ENCODE measurements at regions not wholly inside any gene's neighbourhood (a gene's known extent, or its start where the extent isn't known, plus 50 kb on each side); places are given as distances from the start of the nearest gene placed in this dataset.
A peak's percentile ranks its signal among the peaks of the same experiment; 100 is the strongest.
"Not testable (repeated sequence)": the region's sequence is repeated elsewhere in the genome, so short reads cannot be mapped to it uniquely, and the experiment has no call there.

DNA sequence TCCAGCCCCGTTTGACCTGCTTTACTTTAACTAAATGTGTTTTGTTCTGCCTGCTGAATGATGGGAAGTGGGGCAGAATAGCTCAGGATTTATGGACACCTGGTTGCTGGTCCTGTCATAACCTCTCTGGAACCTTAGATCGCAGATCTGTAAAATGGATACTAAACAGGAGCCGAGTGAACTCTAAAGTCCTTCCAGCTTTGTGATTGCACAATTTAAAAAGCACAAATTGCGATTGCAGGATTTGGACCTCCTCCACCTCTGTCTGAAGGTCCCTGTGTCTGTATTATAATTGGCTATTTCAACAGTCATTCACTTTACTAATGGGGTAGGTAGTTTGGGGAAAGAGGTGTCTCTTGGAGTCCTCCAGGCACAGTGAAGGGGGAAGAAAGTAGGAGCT is 220.4 kb downstream of the LY86 start:
- DNase-seq (ENCODE audit: extremely low read depth, low read depth, low spot score): no peak

DNA sequence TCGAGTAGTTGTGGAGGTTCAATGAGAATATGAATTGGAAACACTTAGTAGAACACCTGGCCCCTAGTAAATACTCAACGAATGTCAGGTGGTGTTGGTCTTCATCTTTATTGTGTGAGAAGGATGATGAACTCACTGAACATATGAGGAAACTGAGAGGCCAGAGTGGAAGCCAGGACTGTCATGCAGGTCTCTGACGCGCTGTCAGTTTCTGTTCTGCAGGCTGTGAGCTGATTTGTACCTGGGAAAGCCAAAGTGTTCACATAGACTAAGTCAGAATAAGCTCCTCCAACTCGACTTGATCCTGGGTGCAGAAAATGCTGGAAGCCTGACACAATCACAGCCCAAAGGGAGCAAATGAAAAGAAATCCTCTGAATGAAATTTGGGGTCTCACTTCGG is 222.2 kb downstream of the LY86 start:
- no peak for DNase-seq (ENCODE audit: extremely low read depth, low read depth, low spot score)

DNA sequence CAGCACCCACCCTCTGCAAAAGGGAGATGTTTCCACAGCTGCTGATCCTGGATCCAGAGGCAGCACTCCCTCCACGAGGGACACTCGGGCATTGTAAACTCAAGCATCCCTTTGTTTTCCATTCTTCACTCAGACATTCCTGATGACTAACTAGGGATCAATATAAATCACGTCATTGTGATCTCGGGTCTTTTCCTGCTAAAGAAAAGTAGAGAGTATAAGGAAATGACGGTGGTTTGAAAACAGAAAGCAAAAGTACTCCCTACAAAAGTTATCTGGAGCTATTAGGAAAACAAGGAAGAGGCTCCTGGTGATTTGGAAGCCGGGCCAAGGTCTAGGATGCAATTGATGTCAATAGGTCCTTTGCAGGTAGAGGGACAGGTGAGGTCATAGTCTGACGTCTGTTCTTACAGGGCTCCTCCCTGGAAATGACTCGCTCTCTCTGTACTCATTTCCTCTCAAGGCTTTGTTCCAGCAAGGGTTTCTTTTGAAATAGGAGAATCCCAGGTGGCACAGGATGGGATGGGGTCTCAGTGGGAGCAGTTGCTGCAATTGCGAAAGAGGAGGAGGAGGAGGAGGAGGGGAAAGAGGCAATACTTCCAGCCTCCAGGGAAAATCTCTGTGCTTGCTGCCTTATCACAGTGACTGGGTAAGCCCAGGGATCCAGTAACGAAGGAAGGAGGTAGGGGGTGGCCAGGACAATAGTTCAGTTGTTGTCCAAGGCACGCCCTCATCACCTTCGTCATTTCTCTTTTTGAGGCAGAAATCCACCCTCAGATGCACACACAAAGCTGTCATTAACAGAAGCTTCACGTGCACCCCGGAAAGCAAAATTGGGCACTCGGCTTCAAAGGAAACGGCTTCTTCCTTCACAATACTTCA is 222.8 kb downstream of the LY86 start:
- peak; percentile 76 for DNase-seq (ENCODE audit: extremely low read depth, low read depth, low spot score)

DNA sequence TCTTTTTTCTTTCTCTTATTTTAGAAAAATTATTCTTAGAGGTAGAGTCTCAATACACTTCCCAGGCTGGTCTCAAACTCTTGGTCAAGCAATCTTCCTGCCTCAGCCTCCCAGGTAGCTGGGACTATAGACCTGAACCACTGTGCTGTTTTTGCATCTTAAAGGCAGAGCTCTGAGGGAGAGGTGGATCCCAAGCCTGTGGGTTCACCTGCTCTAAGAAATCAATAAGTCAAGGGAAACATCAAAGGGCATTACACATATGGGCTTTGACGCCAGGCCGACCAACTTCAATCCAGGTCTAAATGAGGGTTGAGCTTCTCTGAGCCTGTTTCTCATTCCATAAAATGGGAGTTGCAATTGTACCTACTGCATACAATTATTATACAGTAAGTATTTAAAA is 223.9 kb downstream of the LY86 start:
- no peak for DNase-seq (ENCODE audit: extremely low read depth, low read depth, low spot score)

DNA sequence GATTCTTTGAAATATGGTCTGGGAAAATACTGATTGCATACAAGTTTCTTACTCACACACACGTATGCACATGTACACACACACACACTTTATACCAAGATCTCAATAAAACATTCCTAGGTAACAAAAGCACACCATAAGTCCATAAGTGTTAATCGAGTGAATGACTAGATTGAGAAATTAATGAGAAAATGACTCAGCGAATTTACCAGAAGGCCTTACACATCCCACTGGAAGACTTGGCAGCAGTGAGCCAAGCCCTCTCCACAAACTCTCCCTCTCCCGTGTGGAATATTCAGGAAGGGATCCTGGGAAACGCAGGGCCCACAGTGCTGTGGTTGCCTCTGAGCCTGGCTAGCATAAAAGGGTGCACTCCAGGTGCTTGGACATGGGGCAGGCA is 227.2 kb downstream of the LY86 start:
- DNase-seq (ENCODE audit: extremely low read depth, low read depth, low spot score): no peak

DNA sequence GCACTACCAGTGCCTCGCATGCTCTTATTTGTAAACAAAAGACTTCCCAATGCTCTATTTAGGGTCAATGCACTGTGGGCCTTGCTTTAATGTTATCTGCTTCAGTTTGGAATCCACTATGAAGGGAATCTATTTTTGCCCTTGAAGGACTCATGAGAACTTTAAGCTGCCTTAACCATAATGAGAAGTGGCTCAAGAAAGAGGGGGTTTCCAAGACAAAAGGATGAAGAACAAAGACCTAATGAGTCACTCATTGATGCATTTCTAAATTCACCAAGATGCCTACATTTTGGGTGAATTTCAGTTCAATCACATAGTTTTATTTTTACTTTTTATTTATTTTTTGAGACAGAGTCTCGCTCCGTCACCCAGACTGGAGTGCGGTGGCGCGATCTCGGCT is 228.2 kb downstream of the LY86 start:
- DNase-seq (ENCODE audit: extremely low read depth, low read depth, low spot score): no peak

DNA sequence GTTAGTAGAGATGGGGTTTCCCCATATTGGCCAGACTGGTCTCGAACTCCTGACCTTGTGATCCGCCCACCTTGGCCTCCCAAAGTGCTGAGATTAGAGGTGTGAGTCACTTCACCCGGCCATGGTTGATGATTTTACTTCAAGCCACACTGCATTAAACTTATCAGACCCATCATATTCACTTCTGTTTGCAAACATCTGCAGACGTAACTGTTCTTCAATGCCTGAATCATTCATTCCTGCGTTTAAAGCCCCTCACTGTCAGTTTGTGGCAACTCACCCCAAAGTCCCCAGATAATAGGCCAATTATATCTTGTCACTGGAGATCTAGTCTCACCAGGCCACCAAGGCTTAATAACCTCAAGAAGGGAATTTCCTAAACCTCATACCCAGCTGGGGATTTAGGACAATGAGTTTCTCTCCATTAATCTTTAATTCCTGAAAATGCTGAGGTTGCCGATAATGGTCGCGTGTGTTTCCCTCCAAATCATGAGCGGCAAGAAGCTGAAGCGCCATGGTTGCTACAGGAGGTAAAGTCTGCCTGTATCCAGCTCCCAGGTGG is 229.6 kb downstream of the LY86 start:
- no peak for DNase-seq (ENCODE audit: extremely low read depth, low read depth, low spot score)

DNA sequence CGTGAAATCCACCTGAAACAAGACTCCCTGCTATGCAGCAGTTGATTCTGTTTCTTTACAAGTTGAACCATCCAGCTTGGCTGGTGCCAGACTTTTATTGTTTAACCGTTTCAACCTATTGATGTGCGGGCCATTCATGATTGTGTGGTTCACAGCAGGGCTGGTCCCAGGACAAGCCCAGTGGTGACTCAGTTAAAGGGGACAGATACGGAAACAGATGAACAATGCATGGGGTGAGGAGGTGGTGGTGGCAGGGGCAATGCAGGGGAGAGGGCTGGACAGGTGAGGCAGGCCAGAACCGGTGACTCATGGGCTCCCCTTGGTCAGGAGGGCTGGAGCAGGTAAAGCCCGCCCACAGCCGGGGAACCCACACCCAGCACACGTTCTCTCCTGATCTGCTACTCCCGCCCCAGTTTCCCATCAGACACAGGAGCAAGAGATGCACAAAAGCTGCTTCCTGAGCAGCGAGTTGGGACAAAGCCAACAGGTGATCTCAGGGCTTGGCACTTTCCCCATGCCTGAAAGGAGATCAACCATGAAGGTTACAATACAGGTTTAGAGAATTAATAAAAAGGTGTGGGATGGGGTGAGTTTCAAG is 232.2 kb downstream of the LY86 start:
- no peak for DNase-seq (ENCODE audit: extremely low read depth, low read depth, low spot score)

DNA sequence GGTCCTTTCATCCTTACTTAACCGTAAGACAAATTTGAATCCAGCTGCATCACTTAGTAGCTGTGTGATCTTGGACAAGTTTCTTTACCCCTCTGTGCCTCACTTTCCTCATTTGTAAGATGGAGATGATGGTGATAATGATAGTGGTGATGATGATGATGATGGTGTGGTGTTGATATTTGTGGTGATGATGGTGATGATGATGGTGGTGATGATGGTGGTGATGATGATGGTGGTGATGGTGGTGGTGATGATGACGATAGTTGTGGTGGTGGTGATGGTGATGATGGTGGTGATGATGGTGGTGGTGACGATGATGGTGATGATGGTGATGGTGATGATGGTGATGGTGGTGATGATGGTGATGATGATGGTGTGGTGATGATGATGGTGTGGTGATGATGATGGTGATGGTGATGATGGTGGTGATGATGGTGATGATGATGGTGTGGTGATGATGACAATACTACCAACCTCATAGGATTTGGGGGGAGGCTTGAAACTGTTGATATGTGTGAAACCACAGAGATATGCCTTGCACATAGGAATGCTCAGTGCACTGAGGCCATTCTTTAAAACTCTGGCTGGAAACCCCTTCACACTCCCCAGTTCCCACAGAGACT is 233.2 kb downstream of the LY86 start:
- DNase-seq (ENCODE audit: extremely low read depth, low read depth, low spot score): no peak

DNA sequence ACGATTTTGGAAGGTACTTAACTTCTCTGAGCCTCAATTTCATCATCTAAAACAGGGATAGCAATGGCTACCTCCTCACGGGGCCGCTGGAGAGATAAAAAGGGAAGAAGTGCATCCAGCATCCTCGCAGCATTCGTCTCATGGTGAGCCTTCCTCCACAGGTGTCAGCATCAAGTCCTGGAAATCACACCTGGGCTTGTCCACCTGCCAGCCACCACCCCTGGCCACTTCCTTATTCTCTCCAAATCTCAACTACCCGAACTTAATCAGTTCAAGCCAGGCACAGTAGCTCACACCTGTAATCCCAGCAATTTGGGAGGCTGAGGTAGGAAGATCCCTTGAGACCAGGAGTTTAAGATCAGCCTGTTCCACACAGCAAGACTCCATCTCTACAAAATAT is 234.5 kb downstream of the LY86 start:
- DNase-seq (ENCODE audit: extremely low read depth, low read depth, low spot score): no peak

DNA sequence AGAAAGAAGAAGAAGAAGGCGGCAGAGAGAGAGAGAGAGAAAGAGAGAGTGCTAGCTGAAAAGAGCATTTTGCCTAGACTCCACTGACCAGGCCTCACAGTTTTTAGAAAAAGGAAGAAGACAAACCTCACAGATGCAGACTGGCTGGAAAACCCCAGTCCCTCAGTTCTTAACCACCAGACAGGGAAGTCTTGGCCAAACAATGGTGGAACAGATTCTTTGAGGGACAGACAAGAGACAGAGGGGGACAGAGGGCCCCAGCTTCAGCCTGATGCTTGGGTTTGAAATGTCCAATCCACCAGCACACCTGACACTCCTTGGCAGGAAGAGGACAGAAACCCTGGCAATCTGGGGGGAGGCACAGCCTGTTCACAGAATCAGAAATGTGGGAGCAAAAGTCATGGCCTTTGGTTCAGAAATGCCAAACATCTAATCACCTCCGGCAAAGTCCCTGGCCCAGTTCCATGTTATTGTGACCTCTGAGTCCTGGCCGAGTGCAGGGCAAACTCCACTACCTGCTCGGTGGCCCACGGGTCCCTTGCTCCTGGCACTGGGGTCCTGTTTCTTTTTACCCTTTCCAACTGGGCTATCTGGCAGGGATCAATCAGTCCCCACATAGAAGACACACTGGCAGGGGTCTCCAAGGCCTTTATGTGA is 235.2 kb downstream of the LY86 start:
- DNase-seq (ENCODE audit: extremely low read depth, low read depth, low spot score): no peak

DNA sequence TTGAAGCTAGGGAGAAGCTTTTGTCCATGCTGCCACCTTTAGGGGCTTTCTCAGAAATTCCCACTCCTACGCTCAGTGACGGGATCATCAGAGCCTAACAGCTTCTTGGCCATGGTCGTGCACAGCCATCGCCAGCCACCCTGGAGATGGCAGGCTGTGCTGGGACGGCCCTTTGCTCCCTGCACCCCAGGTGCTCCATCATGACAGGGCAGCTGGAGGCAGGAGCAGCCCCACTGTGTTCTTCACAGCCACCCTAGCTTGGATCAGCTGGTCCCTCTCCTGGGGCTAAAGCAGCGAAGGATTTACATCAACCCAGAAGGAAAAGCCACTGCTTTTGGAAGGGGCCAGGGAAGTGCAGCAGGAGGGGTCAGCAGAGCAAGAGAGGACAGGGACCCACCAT is 235.9 kb downstream of the LY86 start:
- DNase-seq (ENCODE audit: extremely low read depth, low read depth, low spot score): no peak

DNA sequence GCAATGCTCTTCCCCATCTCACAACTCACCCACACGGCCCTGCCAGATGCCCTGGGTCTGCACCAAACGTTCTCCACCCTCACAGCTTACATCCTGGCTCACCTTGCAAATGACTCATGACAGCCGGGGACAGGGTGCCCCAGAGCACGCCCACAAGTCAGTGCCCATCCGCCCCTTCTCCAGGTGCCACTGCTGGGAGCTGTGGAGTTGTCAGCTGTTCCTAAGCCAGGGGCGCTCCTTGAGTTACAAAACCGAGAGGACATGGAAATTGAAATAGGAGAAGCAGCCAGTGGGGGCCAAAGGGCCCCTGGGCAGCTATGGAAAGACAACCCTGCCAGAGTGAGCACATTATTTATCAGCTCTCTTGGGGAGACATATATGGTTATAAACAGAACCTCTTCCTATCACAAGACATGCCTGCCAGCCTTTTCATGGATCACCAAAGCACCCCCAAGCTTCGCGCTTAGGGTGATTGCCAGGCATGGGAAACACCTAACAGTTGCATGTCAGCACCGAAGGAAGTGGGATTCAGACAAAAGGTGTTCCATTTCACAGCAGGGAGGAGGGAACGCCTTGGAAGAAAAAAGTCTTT is 236.8 kb downstream of the LY86 start:
- DNase-seq (ENCODE audit: extremely low read depth, low read depth, low spot score): no peak

DNA sequence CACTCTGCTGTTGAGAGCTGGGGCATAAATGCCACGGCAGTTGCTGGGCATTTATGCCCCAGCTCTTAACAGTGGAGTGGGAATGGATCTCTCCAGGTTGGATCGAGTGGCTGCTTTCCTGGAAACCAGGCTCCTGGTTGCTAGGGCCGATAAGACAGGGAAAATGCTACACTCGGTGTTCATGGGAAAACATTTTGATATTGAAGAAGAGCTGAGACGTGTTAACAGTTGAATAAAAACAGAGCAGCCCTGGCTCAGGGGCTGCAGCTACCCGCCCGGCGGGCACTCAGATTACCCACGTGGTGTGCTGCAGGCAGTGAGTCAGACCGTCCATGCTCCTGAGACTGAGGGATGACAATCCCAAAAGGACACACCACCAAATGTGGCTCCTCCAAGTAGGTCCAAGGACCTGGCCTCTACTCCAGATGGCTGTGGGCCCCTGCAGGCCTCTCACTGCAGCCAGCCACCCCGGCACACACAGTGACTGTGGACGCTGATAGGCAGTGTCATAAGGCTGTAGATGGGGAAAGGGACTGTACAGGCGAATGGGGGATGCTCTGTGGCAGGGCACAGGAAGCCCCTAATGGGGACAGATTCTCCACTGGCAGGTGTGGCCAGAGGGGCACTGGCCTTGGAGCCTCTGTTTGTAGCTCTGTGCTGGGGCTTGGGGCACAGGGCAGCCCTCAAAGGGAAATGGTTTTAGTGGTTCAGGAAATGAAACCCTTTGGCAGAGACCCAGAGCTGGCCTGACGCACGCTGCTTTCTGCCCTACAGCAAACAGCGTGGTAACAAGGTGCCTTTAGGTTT is 237.8 kb downstream of the LY86 start:
- DNase-seq (ENCODE audit: extremely low read depth, low read depth, low spot score): peak; percentile 50

DNA sequence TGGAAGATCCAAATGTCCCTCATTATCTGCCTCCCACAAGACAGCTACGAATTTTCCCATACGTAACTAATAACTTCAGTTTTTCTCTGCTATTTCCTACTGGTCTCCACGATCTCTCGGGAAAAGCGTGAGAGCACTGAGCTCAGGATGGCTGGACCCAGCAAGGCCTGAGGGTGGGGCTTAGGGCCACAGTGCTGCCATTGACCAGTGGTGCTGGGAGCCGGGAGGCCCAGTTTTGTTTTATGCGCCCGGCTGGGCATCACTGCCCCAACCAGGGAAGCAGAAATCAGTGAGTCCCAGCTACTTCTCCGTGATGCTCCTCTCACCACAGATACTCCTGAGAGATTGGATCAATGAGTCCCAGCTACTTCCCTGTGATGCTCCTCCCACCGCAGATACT is 238.4 kb downstream of the LY86 start:
- peak; percentile 10 for DNase-seq (ENCODE audit: extremely low read depth, low read depth, low spot score)

DNA sequence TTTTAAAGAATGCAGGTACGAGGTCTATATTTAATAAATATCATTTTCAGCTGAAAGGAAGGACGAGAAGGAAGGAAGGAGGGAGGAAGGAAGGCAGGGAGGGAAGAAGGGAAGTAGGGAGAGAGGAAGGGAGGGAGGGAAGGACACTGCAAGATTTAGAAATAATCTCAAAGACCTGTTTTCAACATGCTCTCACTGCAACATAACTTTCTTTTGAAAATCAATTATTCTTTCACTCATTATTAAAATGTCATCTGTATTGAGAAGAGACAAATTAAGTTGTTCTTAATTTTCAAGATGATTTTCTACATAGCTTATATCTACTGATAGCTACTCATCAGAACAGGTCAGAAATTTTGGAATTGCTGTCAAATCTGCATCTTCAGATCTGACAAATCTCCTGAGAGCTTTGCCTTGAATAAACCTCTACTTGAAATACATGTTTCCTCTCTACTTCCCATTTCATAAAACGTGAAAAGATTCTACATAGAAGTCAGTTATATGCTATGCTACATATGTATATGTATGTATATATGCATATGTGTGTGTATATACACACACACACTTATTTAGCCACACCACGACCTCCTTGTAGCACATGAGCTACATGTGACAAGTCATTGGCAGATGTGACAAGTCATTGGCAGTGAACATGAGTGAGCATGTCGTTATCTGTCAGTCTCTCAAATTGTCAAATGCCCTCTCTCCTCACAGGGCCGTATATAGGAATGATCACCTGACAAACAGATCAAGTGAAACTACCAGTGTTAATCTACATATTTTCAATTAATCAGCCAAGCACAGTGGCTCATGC is 241.6 kb downstream of the LY86 start:
- DNase-seq (ENCODE audit: extremely low read depth, low read depth, low spot score): no peak

DNA sequence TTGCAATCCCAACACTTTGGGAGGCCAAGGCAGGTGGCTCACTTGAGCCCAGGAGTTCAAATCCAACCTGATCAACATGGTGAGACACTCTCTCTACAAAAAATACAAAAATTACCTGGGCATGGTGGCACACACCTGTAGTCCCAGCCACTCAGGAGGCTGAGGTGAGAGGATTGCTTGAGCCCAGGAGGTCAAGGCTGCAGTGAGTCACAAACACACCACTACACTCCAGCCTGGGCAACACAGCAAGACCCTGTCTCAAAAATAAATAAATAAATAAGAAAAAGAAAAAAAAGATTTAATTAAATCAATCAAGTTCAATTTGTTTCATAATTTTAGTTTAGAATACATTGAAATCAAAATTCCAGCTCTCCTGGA is 242.2 kb downstream of the LY86 start:
- DNase-seq (ENCODE audit: extremely low read depth, low read depth, low spot score): not testable (repeated sequence)

DNA sequence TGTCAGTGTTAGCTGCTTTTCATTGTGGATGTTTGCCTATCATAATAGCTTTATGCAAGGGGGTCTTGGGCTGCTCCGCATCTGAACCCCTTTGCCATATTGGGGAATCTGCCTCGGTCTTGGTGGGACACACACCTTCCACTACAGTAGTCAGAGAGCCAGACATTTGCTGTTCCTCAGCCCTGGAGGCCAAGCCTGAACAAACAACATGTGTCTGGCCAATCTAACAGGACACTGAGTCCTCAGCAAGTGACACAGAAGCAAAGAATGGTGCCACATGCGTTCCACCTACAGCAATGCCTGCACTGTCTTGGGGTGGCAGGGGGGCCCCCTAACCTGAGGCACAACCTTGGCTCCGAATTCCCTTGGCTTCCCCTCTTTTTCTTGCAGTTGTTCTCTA is 243.9 kb downstream of the LY86 start:
- no peak for DNase-seq (ENCODE audit: extremely low read depth, low read depth, low spot score)
